GM12878 (cell line): ENCODE measurements at regions not wholly inside any gene's neighbourhood (a gene's known extent, or its start where the extent isn't known, plus 50 kb on each side); places are given as distances from the start of the nearest gene placed in this dataset.

Experiments
- ATAC-seq: fragments of 200-7000 bp; cut with Tn5 transposase; 3 replicates; pipeline ENCODE4 v1.9.1; 2020; ENCODE audit warnings: mild to moderate bottlenecking, moderate library complexity
- BruUV-seq: library from RNA; stranded (reverse); fragments of 400-500 nt; replicated peaks from 2 replicates; lab custom pipeline; 2021; lab: Mats Ljungman, UMichigan
- CTCF ChIA-PET: fragments of 300-600 bp; sonication (Branson Sonifier 250); formaldehyde crosslinking; extraction: SDS; loops from one replicate; lab custom pipeline; 2021; ENCODE audit warnings: inconsistent platforms; lab: Yijun Ruan, JAX
- POLR2A ChIA-PET: fragments of 350-600 bp; formaldehyde crosslinking; extraction: SDS; loops from one replicate; lab custom pipeline; 2021; ENCODE audit warnings: inconsistent platforms; lab: Charles Lee
- RAD21 ChIA-PET: fragments of 300-600 bp; sonication (Branson Sonifier 250); formaldehyde crosslinking; loops from one replicate; lab custom pipeline; 2023; ENCODE audit warnings: antibody characterized with exemption; ENCODE audit not compliant: unreplicated experiment; lab: Charles Lee
- SMC1A ChIA-PET: fragments of 300-600 bp; sonication (Branson Sonifier 250); formaldehyde crosslinking; loops from one replicate; lab custom pipeline; 2023; ENCODE audit not compliant: unreplicated experiment, uncharacterized antibody; lab: Charles Lee
- DNase-seq: peaks from one replicate; pipeline ENCODE4 v3.0.0-alpha.2; 2011; ENCODE audit warnings: low read depth, low spot score
- FAIRE-seq: peaks from 3 replicates; lab custom pipeline; 2011; peaks lifted over from hg19 to GRCh38; lab: Jason Lieb, UNC
- H2AFZ ChIP-seq: 2 replicates; pipeline ENCODE4 v1.6.0; 2011; ENCODE audit warnings: low read depth, low read length, control low read depth; ENCODE audit not compliant: control insufficient read depth
- H3K27ac ChIP-seq: 2 replicates; pipeline ENCODE4 v1.5.1; 2011; ENCODE audit warnings: control low read depth; ENCODE audit not compliant: control insufficient read depth, insufficient read depth
- H3K27me3 ChIP-seq, 2 experiments: replicated peaks in 1 of 2; 2 replicates each; pipeline versions ENCODE4 v1.6.0 to v1.6.1; 2011; ENCODE audit warnings: low read length in 1 of 2; ENCODE audit not compliant: control insufficient read depth in 2 of 2, insufficient read depth in 2 of 2
- H3K36me3 ChIP-seq, 2 experiments: 2 replicates each; pipeline ENCODE4 v1.5.1; 2011; ENCODE audit warnings: low read length in 1 of 2; ENCODE audit not compliant: control insufficient read depth in 2 of 2, insufficient read depth in 2 of 2
- H3K4me1 ChIP-seq: 2 replicates; pipeline ENCODE4 v1.6.1; 2011; ENCODE audit warnings: mild to moderate bottlenecking, low read length, moderate library complexity, mixed read lengths; ENCODE audit not compliant: control insufficient read depth, insufficient read depth
- H3K4me2 ChIP-seq: 2 replicates; pipeline ENCODE4 v1.6.0; 2011; ENCODE audit warnings: control low read depth; ENCODE audit not compliant: control insufficient read depth, insufficient read depth
- H3K4me3 ChIP-seq: fragments of 200-600 bp; sonication (generic); 2 replicates; pipeline ENCODE4 v1.5.1; 2016
- H3K79me2 ChIP-seq: 2 replicates; pipeline ENCODE4 v1.6.0; 2011; ENCODE audit warnings: low read length; ENCODE audit not compliant: control insufficient read depth, insufficient read depth
- H3K9ac ChIP-seq: 2 replicates; pipeline ENCODE4 v1.8.0; 2011; ENCODE audit warnings: low read length, control low read depth, mixed read lengths; ENCODE audit not compliant: control insufficient read depth, insufficient read depth
- H3K9me3 ChIP-seq: replicated peaks from 3 replicates; pipeline ENCODE4 v1.5.1; 2011; ENCODE audit warnings: mild to moderate bottlenecking, low read length; ENCODE audit not compliant: control insufficient read depth, insufficient read depth
- H4K20me1 ChIP-seq: 2 replicates; pipeline ENCODE4 v1.6.0; 2011; ENCODE audit not compliant: control insufficient read depth, insufficient read depth
- CHD1 ChIP-seq: IDR thresholded peaks from 2 replicates; pipeline ENCODE4 v1.6.1; 2012; ENCODE audit warnings: low read depth, low read length, improper control_type of control experiment
- E2F8 ChIP-seq: fragments of 450-650 bp; IDR thresholded peaks from 2 replicates; pipeline ENCODE4 v1.6.1; 2018; ENCODE audit warnings: mild to moderate bottlenecking, low read depth, moderate library complexity; ENCODE audit not compliant: partially characterized antibody
- HDGF ChIP-seq: fragments of 450-650 bp; IDR thresholded peaks from 2 replicates; pipeline ENCODE4 v1.6.1; 2016; ENCODE audit warnings: antibody characterized with exemption
- NFYA ChIP-seq: IDR thresholded peaks from 2 replicates; pipeline ENCODE4 v1.6.1; 2011; ENCODE audit warnings: low read depth, mild to moderate bottlenecking, low read length, improper control_type of control experiment, borderline replicate concordance
- SMAD1 ChIP-seq: fragments of 450-650 bp; IDR thresholded peaks from 2 replicates; pipeline ENCODE4 v1.6.1; 2018; ENCODE audit warnings: mild to moderate bottlenecking, low read depth; ENCODE audit not compliant: partially characterized antibody
- SPI1 ChIP-seq: IDR thresholded peaks from 2 replicates; pipeline ENCODE4 v1.6.1; 2011; ENCODE audit warnings: low read depth, mild to moderate bottlenecking, low read length, moderate library complexity, borderline replicate concordance; ENCODE audit not compliant: insufficient read depth
- in situ Hi-C: fragments of 300-500 bp; cut with MboI; formaldehyde crosslinking; loops from 9 replicates; pipeline ENCODE4 v1.14.3; 2018; ENCODE audit warnings: mixed read lengths
- intact Hi-C: fragments of 100-400 bp; cut with micrococcal nuclease; formaldehyde crosslinking; loops from one replicate; pipeline ENCODE4 v1.14.2; 2022; ENCODE audit not compliant: unreplicated experiment
- TF ChIP-seq, protein P1 (sequence below): fragments of 150-350 bp; IDR thresholded peaks from 2 replicates; pipeline ENCODE4 v1.6.1; 2016; ENCODE audit warnings: low read depth, low read length

GRCh38 chr20:12729326-12729725 lies 279.4 kb upstream of the SPTLC3 start:
- ATAC-seq (no peak), FAIRE-seq (no peak), DNase-seq (no peak)
- no peak overlapping the region for H3K4me2 ChIP-seq
- TF ChIP-seq, protein P1, sequence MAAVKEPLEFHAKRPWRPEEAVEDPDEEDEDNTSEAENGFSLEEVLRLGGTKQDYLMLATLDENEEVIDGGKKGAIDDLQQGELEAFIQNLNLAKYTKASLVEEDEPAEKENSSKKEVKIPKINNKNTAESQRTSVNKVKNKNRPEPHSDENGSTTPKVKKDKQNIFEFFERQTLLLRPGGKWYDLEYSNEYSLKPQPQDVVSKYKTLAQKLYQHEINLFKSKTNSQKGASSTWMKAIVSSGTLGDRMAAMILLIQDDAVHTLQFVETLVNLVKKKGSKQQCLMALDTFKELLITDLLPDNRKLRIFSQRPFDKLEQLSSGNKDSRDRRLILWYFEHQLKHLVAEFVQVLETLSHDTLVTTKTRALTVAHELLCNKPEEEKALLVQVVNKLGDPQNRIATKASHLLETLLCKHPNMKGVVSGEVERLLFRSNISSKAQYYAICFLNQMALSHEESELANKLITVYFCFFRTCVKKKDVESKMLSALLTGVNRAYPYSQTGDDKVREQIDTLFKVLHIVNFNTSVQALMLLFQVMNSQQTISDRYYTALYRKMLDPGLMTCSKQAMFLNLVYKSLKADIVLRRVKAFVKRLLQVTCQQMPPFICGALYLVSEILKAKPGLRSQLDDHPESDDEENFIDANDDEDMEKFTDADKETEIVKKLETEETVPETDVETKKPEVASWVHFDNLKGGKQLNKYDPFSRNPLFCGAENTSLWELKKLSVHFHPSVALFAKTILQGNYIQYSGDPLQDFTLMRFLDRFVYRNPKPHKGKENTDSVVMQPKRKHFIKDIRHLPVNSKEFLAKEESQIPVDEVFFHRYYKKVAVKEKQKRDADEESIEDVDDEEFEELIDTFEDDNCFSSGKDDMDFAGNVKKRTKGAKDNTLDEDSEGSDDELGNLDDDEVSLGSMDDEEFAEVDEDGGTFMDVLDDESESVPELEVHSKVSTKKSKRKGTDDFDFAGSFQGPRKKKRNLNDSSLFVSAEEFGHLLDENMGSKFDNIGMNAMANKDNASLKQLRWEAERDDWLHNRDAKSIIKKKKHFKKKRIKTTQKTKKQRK: no peak
- TF ChIP-seq NFYA (no peak), SPI1 (no peak), E2F8 (no peak), HDGF (no peak), SMAD1 (no peak), CHD1 (no peak)
- no peaks in the 10 kb centered on the region for H4K20me1 ChIP-seq
- H3K9me3 ChIP-seq: no peaks in the 10 kb centered on the region
- intact Hi-C loops: no loop called here
- H3K27me3 ChIP-seq: no peaks in the 10 kb centered on the region
- no peaks in the 10 kb centered on the region for H3K79me2 ChIP-seq
- CTCF ChIA-PET: interaction anchor here (1.0 kb wide), 1 partner anchor 10 kb away, joined by 4 read pairs; no protein-coding TSS in a partner anchor
- BruUV-seq: no TSS peak
- RAD21 ChIA-PET: no interaction called here
- H3K4me3 ChIP-seq: no peak overlapping the region
- no peak overlapping the region for H3K9ac ChIP-seq
- no peaks in the 10 kb centered on the region for H3K36me3 ChIP-seq
- no peaks in the 10 kb centered on the region for H3K4me1 ChIP-seq
- H3K27ac ChIP-seq: no peak overlapping the region
- POLR2A ChIA-PET: no interaction called here
- H2AFZ ChIP-seq: no peak overlapping the region
- SMC1A ChIA-PET: interaction anchor here (1.3 kb wide), 1 partner anchor 42 kb away, joined by 3 read pairs; no protein-coding TSS in a partner anchor
- in situ Hi-C loops: no loop called here
